GM18502 (cell line): ENCODE measurements at regions not wholly inside any gene's neighbourhood (a gene's known extent, or its start where the extent isn't known, plus 50 kb on each side); places are given as distances from the start of the nearest gene placed in this dataset.
"Not testable (repeated sequence)": the region's sequence is repeated elsewhere in the genome, so short reads cannot be mapped to it uniquely, and the experiment has no call there.

Source experiments
- ATAC-seq: cut with Tn5 transposase; IDR thresholded peaks from one replicate; pipeline ENCODE4 v1.9.1; 2021; ENCODE audit warnings: mild to moderate bottlenecking; ENCODE audit not compliant: unreplicated experiment, poor library complexity

GRCh38 chr2:3039188-3040065 is 338.2 kb downstream of the EIPR1 start:
- ATAC-seq: no peak

- ATAC-seq: no peak
Measured at GRCh38 chr2:3038636-3039035, 339.0 kb downstream of the EIPR1 start.

DNA sequence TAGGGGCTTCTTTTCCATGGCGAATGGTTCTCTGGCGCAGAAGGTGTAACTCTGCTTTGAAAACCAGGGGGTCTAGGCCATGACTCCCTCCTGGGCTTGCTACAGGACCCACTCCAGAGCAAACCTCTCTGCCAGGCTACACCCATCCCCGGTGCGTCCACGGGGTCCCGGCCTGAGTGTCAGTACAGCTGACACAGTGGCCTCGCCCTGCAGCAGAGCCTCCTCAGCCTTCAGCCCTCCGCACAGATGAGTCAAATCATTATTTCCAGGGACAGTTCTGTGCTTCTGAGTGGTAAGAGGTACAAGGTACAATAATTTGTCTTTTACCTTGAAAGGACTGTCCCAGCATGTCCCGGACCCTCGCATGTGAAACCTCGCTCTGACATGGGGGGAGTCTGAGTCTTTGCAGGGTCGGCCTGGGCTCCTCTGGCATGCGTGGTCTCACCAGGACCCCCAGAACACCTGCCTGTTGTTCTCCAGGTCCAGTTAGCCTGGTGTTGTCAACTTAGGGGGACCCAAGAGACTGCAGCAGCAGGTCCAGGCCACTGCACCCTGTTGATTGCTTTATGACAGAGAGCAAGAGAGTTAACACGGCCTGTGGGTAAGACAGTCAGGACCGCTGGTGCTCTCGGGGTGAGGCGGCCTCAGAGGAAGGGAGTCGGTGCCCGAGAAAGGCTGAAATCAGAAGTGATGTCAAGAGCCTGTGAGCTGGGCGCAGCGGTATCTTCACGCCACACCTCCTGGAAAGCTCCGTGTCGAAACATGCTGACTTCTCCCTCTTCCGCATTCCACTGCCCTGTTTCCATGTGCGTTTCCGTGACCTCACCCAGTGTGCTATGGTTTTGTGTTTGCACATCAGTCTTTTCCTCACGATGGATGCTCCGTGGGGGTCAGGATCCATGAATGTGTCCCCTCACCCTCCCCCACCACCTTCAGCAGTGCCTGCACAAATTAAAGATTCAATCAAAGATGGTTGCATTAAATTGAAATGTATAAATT is 340.1 kb downstream of the EIPR1 start:
- no peak for ATAC-seq

DNA sequence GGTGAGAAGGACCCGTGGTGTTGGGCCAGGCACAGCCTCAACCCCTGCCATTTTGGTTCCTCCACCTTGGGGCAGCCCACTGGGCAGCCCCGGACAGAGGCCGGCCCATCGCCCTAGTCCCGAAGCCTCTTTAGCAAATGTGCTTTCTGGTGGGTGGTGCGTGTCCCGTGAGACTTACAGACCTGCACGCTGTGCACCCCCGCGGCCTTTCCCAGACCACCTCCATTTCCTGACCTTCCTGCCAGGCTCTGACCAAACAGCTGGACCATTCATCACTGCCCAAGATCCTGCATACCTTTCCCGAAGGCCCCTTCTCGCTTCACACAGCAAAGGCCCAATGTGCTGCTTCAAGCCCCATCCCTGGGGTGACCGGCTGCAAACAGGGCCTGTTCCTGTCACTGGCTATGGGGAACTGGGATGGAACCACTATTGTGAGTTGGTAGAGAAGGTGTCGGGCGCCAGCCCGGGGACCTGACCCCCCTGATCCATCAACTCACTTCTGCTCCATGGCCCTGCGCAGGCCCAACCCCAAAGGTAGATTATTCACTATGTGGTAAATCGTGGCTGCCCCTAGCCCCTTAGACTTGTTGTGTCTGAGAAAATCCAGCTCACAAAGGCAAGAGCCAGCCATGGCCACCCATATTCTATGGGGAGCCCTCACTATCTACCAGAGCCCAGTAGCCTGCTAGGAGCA is 341.0 kb downstream of the EIPR1 start:
- ATAC-seq: no peak

DNA sequence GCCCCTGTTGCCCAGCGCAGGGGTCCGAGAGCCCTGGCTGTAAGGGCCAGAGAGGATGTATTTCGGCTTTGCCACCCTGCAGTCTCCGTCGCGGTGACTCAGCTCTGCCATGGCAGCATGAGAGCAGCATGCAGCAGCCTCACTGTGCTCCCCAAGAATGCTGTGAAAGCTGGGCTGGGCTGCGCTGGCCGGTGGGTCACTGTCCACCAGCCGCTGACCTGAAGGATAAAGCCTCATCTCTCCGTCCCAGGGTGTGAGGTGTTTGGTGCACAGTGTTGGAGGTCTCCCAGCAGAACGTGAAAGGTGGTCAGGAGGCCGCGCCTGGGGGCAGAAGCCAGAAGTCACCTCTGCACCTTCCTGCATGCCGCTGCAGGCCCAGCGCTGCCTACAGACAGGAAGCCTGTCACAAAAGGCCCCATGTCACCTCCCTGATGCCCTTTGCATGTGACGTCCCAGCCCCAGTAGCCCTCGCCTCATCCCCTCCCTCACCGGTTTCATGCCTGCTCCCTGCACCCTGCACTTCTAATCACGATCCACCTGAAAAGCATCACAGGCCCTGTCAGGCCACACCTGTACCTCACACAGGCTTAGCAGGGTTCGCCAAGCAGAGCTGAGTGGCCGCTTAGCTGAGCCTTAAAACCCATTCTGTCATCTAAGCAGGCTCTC is 342.1 kb downstream of the EIPR1 start:
- ATAC-seq: no peak

DNA sequence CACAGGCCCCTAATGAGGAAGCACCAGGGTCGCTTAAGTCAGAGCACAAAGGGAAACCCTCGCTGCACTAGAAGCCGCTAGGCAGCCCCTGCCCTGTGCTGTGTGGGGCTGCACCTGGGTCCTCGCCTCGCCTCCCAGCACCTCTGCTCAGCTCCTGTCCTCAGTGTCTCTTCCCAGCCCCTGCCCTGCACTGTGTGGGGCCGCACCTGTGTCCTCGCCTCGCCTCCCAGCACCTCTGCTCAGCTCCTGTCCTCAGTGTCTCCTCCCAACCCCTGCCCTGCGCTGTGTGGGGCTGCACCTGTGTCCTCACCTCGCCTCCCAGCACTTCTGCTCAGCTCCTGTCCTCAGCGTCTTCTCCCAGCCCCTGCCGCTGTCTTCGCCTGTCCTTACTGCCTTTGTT is 342.8 kb downstream of the EIPR1 start:
- ATAC-seq: no peak

DNA sequence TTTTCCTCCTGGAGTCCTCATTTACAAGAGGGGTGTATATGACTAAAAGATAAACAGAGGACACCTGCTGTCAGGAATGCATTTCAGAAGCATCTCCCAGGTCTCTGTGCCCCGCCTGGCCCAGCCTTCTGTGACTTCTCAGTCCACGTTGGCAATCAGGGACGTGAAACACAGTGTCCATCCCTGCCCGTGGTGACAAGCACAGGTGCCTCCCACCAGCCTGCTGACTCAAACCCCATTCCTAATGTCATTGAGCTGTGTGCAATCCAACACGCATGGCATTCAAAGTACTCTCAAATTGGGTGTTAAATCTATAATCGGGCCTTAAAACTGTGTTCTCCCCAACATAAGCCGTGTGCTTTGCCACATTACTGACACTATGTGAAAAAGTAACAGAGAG is 343.2 kb downstream of the EIPR1 start:
- ATAC-seq: no peak

- ATAC-seq: no peak
Measured at GRCh38 chr2:3033315-3033714, 344.3 kb downstream of the EIPR1 start.

DNA sequence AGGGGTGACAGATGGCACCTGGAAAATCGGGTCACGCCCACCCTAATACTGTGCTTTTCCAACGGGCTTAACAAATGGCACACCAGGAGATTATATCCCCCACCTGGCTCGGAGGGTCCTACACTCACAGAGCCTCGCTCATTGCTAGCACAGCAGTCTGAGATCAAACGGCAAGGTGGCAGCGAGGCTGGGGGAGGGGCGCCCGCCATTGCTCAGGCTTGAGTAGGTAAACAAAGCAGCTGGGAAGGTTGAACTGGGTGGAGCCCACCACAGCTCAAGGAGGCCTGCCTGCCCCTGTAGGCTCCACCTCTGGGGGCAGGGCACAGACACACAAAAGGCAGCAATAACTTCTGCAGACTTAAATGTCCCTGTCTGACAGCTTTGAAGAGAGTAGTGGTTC is 346.8 kb downstream of the EIPR1 start:
- ATAC-seq: not testable (repeated sequence)

DNA sequence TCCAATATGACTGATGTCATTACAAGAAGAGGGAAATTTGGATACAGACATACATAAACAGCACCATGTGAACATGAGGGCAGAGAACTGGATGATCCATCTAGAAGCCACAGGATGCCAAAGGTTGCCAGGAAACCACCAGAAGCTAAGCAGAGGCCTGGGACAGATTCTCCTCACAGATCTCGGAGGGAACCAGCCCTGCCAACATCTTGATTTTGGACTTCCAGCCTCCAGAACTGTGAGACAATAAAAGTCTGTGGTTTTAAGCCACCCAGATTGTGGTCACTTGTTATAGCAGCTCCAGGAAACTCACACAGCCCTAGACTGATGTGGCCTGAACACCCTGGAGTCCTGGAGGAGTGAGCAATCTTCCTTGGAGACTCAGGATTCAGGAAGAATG is 351.6 kb downstream of the EIPR1 start:
- no peak for ATAC-seq

DNA sequence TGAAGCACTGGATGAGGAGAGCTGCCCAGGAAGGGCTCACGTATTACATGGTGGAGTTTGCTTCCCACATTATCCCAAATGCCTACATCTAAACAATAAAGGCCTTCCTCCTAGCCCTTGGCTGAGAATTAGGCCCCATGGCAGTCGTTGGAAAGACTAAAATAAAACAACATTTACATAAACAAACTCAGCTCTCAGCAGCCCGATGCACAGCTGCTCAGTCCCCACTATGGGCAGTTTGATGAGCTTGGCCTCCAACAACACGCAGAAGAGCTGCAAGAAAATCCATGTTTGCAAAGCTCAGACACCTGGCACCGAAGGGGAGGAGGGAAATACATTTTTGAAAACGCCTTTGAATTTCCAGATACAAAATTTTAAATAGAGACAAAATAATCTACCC is 352.4 kb downstream of the EIPR1 start:
- no peak for ATAC-seq

GRCh38 chr2:3024401-3024935 is 353.1 kb downstream of the EIPR1 start:
- no peak for ATAC-seq

DNA sequence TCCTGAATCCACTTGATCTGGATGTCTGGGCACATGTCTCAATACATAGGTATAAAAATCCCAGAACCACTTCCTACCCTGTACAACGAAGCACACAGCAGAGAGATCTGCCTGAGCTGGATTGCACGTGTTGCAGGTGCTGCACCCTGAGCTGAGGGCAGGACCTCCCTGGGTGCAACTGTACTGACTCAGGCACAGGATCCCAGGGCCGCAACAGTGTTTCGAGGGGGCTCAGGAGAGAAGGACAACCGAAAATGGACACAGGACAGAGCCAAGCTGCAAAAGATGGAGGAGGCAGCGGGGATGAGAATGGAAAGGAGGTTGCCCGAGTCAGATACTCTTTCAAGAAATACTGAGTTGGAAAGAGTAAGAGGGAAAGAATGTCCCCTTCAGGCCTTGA is 354.1 kb downstream of the EIPR1 start:
- ATAC-seq: no peak

DNA sequence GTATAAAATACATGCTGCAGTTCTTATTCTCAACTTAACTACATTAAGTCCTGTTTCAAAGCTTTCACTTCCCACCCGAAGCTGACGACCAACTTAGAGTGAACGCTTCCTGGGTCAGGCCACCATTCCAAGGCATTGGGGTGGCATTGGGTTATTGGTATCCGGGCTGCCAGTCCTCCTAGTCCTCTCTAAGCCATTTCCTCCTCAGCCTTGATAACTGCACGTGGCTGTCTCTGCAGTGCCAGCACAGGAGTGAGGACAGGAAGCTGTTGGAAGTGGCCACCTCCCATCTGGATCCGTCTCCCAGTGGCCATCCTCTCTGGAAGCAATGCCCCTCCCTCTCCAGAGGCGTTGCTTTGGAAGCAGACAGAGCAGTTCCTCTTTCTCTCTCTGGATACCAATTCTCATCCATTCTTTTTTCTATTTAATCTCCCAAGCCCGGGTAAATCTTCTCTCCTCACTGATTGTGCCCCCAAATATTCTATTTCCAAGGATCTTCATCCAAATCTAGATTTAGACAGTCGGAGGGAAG is 354.7 kb downstream of the EIPR1 start:
- no peak for ATAC-seq

DNA sequence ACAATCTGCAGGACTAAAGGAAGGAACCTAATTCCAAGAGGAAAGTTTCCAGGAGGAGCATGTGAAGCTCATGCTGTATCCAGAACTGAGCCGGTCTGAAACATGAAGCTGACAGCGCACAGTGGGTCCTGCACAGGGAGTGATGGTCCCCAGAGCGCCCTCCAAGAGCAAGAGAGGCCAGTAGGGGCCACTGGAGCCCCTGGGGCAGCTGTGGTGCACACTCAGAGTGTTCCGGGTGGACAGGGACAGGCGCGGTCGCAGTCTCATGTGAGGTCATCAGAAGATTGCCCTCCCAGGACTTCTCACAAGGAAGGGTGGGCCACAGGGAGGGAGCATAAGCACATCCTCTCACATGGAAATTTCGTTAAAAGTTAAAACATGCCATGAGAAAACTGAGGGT is 355.9 kb downstream of the EIPR1 start:
- ATAC-seq: no peak

DNA sequence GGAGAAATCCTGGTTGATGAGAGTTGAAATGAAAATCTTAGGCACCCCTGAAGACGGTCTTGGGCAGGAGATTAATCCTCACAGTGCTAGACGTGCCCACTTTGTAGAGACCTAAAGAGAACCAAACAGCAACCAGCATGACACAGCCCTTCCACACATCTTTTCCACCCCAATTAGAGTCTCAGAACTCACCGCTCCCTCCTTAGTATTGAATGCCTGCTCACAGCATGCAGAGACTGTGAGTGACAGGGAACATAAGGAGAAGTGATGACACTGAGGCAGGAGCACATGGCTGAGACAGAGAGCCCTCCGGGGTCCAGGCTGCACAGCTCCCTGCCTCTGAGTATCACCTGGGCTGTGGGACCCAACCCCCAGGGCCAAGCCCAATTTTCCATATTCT is 367.6 kb downstream of the EIPR1 start:
- no peak for ATAC-seq

GRCh38 chr2:3009483-3009882 is 368.1 kb downstream of the EIPR1 start:
- no peak for ATAC-seq

DNA sequence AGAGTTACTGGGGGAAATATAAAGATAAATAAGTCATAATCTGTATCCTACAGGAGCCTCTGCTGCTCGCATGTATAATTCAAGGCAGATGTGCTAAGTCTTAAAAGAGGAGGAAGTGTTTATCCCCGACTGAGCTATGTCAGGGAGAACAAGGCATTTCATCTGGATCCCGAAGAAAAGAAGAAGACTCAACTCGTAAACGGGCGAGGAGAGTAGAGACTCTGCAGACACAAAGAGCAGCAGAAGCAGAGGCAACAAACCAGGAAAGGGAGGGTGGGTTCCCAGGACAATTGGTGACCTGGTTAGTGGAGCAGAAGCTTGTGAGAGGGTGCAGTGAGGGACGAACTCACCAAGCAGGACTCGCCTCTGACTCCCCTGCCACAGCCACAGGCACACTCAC is 368.6 kb downstream of the EIPR1 start:
- no peak for ATAC-seq

DNA sequence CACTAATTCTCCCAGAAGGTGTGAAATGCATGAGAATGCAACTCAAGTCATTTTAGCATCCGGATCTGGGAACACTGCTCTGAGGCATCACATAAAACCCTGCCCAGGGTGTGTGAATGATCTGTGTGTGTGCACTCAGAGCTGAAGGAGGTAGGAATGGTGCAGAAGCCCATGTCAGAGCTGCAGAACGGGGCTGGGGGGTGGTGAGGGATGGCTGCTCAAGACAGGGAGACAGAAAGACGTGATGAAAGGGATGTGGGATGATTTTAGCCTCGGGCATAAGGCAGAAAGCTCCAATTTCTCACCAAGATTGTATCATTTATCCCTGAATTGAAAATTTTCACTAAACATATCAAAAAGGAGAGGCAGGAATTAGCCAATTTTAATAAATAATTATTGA is 369.1 kb downstream of the EIPR1 start:
- ATAC-seq: no peak

DNA sequence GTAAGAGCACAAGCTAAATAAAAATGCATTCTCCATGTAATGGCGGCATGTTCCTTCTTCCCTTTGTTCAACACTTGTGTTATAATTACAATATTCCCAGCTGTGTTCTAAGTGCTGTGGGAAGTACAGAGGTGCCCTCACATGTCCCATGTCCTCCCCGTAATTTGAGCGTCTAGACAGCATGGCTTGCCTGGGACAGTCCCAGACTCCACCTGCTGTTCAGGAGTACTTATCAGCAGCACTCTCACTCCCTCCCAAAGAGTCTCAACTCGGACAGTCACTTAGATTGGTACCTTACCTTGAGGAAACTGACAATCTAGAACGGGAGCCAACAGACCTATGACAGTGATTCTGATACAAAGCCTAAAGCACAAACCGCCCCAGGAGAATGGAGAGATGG is 370.5 kb downstream of the EIPR1 start:
- no peak for ATAC-seq
